Muscle layer of colon (tissue), 2 donors: ENCODE measurements at regions not wholly inside any gene's neighbourhood (a gene's known extent, or its start where the extent isn't known, plus 50 kb on each side); places are given as distances from the start of the nearest gene placed in this dataset.

ENCODE experiments used
- H3K27ac ChIP-seq: one replicate; pipeline ENCODE4 v1.7.0; 2013; ENCODE audit warnings: low read depth, mild to moderate bottlenecking, low read length, moderate library complexity
- H3K27me3 ChIP-seq, 2 donors: one replicate each; pipeline ENCODE4 v1.7.0; 2013; ENCODE audit warnings: low read length in 2 of 2, mild to moderate bottlenecking in 2 of 2; ENCODE audit not compliant: insufficient read depth in 2 of 2, control insufficient read depth in 1 of 2
- H3K36me3 ChIP-seq: one replicate; pipeline ENCODE4 v1.7.0; 2013; ENCODE audit warnings: mild to moderate bottlenecking, low read length; ENCODE audit not compliant: insufficient read depth
- H3K4me1 ChIP-seq: one replicate; pipeline ENCODE4 v1.7.0; 2013; ENCODE audit warnings: mild to moderate bottlenecking, low read length; ENCODE audit not compliant: insufficient read depth
- H3K4me3 ChIP-seq, 2 donors: one replicate each; pipeline ENCODE4 v1.7.0; 2013; ENCODE audit warnings: low read length in 2 of 2, low read depth in 1 of 2, mild to moderate bottlenecking in 1 of 2, moderate library complexity in 1 of 2
- H3K9ac ChIP-seq: one replicate; pipeline ENCODE4 v1.7.0; 2013; ENCODE audit warnings: low read length
- H3K9me3 ChIP-seq: one replicate; pipeline ENCODE4 v1.7.0; 2013; ENCODE audit warnings: mild to moderate bottlenecking, low read length
- donor health status: abdominal sarcoma.
- donor health status: Adenocarcinoma of cecum.

DNA sequence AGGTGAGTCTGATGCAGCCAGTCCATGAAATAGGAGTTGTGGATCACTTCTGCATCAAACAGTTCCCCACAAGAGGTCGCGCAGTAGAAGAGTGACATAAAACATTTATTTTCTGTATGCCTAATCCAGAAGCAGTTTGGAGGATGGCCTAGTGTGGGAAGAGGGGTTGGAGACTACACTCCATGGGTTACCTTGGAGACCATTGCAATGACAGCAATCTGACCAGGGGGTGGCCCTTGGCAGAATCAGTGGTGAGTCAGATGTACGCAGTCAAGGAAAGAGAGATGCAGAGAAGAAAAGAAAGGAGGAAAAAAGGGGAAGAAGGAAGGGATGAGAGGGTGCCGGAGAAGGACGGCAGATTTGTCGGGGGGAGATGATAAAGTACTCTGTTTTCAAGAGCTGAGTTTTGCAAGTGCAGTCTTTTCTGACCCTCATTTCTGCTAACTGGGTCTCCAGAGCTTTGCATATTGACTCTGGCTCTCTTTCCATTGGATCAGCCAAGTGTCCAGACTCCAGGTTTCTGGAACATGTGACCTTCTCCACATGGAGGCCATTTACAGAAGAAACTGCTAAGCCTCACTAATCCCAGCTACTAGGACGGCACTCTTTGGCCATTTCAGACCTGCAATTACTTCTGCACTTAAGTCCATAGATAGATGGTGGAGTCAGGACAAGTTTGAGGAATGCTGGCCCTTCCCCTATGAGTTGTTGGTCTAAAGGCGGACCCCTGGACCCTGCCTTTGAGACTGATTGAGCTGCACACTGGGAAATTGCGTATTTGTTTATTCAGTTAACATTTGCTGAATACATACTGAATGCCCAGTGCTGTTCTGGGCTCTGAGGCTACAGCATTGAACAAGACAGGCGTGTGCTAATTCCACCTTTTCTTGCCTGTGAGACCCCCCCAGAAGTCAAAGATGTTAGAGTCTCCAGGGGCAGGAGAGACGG, 424.2 kb downstream of the BCL11B start:
- no peak overlapping the region for H3K9ac ChIP-seq
- no peaks in the 10 kb centered on the region for H3K27me3 ChIP-seq
- H3K4me3 ChIP-seq, result no peak overlapping the region
- no peaks in the 10 kb centered on the region for H3K9me3 ChIP-seq
- H3K4me1 ChIP-seq, result no peaks in the 10 kb centered on the region
- H3K27ac ChIP-seq, result no peak overlapping the region
- no peaks in the 10 kb centered on the region for H3K36me3 ChIP-seq

DNA sequence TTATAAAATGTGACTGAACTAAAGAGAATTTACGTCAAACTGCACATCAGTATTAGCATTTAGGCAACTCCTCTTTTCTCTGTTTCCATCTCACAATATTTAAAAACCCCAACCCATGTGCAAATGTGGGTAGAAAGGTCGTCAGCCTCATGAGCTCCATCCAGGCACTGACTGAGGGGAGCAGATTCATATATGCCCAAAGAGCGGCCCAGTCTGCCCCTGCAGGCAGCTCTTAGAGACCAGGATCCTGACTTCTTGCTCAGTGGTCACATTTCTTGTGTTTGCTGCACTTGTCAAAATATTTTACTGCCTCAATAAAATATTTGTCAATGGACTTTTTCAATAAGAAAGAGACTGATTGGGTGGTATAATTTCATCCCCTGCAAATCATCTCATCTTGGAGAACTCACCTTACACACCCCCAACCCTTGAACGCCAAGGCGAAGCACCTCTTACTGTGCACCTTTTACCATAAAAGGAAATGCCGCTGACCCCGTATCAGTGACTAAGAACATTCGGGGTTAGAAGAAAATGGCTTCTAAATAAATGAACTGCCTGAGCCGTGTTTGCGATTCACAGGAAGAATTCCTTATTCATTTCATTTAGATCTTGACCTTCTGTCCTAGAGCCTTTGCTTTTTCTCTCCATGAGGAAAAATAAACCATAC, 418.8 kb downstream of the BCL11B start:
- Histone ChIP-seq H3K27me3 (no peaks in the 10 kb centered on the region), H3K4me3 (no peak overlapping the region), H3K36me3 (no peaks in the 10 kb centered on the region), H3K4me1 (no peaks in the 10 kb centered on the region), H3K27ac (no peak overlapping the region), H3K9me3 (no peaks in the 10 kb centered on the region), H3K9ac (no peak overlapping the region)

DNA sequence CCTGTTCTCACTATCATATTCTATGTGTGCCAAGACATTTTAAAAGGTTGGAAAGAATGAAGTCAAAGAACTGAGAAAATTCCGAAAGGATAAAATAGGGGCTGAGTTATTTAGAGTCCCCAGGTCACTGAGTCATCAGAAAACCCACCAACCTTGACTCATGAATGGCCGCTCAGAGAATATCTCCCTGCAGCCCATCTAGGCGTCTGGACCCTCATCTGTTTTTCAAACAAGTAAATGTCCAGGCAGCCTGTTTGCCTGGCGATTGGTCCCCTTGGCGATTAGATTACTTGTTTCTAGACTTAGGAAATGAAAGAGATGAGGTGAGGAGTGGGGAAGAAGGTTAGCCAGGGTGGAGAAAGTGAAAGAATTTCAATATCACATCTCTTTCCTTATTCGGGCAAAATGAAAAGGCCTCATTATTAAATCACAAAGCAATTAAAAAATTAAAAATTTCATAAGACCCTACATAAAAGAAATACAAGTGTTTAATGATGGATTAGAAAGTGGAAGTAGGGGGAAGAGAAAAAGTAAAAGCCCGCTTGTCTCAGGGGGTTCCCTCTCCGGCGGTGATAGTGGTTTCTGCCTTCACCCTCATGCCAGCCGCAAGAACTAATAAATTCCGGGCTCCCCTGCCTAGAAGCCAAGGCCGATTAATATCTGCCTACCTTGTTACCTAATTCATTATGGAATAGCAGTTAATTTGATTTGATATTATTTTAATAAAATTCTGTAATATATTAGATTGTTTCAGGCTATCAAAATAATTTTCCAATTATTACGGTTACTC, 415.9 kb downstream of the BCL11B start:
- no peak overlapping the region for H3K27ac ChIP-seq
- H3K4me1 ChIP-seq, result no peaks in the 10 kb centered on the region
- H3K9me3 ChIP-seq, result no peaks in the 10 kb centered on the region
- no peak overlapping the region for H3K9ac ChIP-seq
- no peaks in the 10 kb centered on the region for H3K27me3 ChIP-seq
- no peaks in the 10 kb centered on the region for H3K36me3 ChIP-seq
- no peak overlapping the region for H3K4me3 ChIP-seq

DNA sequence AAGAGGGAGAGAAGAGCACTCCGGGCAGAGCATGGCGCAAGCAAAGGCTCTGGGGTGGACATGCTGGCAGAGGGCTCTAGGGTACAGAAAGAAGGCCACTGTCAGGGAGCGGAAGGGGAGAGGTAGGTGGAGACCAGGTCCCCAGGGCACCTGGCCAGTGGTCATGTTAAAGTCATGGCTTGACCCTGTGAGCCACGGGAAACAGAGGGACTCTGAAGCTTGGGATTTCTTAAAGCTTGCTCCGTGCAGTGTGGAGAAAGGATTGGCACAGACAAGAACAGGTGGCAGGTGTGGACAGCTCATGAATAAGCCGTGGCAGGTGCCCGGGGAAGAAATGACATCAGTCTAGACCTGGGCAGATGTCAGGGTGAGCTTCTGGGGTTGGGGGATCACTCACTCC, 413.8 kb downstream of the BCL11B start:
- no peaks in the 10 kb centered on the region for H3K9me3 ChIP-seq
- no peak overlapping the region for H3K9ac ChIP-seq
- H3K4me3 ChIP-seq, result no peak overlapping the region
- H3K4me1 ChIP-seq, result no peaks in the 10 kb centered on the region
- H3K27me3 ChIP-seq, result no peaks in the 10 kb centered on the region
- no peak overlapping the region for H3K27ac ChIP-seq
- no peaks in the 10 kb centered on the region for H3K36me3 ChIP-seq

DNA sequence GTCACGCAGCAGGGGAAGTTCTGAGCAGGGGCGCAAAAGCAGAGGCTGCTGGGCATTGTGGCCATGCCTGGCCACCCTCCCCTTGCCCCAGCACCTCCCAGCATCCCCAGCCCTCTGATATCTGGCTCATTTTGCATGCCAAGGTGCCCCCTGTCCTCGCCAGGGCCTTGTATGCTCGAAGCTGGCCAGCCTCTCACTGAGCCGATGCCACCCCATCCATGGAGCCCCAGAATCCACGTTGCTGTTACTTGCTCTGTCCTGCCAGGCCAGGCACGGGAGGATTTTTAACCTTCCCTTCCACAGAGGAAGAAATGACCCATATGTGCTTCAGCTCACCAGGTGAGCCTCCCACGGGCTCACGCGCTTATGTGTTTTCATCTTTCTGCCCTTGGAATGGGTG, 413.4 kb downstream of the BCL11B start:
- Histone ChIP-seq H3K4me1 (no peaks in the 10 kb centered on the region), H3K9ac (no peak overlapping the region), H3K9me3 (no peaks in the 10 kb centered on the region), H3K27ac (no peak overlapping the region), H3K36me3 (no peaks in the 10 kb centered on the region), H3K4me3 (no peak overlapping the region), H3K27me3 (no peaks in the 10 kb centered on the region)

DNA sequence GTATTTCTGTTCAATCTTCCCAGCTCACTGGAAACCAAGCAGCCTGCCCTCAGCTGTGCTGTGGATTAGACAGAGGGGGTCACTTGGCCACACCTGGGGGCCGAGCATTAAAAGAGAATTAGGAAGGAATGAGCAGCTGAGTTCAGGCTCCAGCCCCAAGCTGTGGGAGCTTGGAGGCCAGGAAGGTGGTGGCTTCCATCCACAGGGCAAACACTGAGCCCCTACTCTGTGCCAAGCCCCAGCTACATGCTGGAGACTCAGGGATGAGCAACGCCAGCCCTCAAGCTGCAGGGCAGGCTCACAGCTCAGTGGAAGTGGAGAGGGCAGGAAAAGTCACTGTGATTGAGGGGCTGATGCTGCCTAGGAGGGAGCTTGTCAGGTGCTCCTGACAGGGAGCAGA, 412.7 kb downstream of the BCL11B start:
- no peak overlapping the region for H3K27ac ChIP-seq
- H3K27me3 ChIP-seq, result no peaks in the 10 kb centered on the region
- no peak overlapping the region for H3K9ac ChIP-seq
- no peak overlapping the region for H3K4me3 ChIP-seq
- no peaks in the 10 kb centered on the region for H3K36me3 ChIP-seq
- H3K4me1 ChIP-seq, result no peaks in the 10 kb centered on the region
- H3K9me3 ChIP-seq, result no peaks in the 10 kb centered on the region

DNA sequence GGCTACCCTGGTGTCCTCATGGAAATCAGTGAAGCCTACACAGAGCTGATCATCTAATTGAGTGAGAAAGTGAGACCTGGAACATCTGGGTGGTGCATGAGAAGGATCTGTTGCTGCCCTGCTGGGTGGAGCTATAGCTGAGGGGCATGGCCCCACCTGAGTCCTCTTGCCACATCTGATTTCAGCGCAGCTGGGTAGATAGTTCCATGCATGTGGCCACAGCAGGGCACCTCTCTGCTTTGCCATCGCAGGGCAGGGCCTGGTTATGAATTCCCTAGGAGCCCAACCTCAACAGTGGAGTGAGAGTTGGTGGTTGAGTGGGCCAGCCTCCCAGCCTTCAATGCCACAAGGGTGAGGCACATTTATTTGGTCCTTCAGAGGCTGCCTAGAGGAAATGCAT, 407.8 kb downstream of the BCL11B start:
- Histone ChIP-seq H3K4me1 (no peaks in the 10 kb centered on the region), H3K36me3 (no peaks in the 10 kb centered on the region), H3K27me3 (no peaks in the 10 kb centered on the region), H3K27ac (no peak overlapping the region), H3K4me3 (no peak overlapping the region), H3K9ac (no peak overlapping the region), H3K9me3 (no peaks in the 10 kb centered on the region)

DNA sequence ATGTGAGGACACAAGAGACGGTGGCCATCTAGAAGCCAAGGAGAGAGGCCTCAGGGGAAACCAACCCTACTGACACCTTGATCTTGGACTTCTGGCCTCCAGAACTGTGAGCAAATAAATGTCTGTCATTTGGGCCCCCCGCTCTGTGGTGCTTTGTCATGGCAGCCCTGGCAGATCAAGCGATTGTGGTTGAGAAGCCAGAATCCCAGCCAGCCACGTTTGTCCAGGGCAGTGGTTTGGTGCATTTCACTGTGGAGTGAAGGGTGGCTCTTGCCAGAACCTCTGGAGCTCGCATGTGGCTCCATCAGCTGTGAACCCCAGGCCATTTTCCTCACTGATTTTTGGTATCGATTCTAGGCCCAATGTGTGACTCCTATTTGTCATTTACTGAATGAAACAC, 404.9 kb downstream of the BCL11B start:
- no peak overlapping the region for H3K4me3 ChIP-seq
- H3K27me3 ChIP-seq, result no peaks in the 10 kb centered on the region
- no peak overlapping the region for H3K27ac ChIP-seq
- H3K4me1 ChIP-seq, result no peaks in the 10 kb centered on the region
- no peaks in the 10 kb centered on the region for H3K36me3 ChIP-seq
- no peak overlapping the region for H3K9ac ChIP-seq
- H3K9me3 ChIP-seq, result no peaks in the 10 kb centered on the region

DNA sequence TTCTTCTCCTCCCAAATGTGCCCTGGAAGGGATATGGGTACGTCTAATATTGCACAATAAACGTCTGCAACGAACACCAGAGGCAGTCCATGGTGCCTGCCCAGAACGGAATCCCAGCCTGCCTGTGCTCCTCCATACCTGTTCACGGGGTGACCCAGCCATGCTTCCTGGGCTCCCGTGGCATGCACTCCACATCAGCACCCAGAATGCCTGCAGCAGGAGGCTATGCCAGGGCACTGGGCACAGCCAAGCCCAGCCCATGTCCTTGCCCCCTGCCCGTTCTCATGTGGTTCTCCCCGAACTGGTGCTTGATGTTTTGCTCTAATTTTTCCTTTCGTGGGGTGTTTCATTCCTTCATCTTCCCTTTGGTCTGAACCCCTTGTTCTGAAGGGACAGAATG, 404.3 kb downstream of the BCL11B start:
- Histone ChIP-seq H3K27me3 (no peaks in the 10 kb centered on the region), H3K27ac (no peak overlapping the region), H3K9me3 (no peaks in the 10 kb centered on the region), H3K9ac (no peak overlapping the region), H3K4me3 (no peak overlapping the region), H3K36me3 (no peaks in the 10 kb centered on the region), H3K4me1 (no peaks in the 10 kb centered on the region)

DNA sequence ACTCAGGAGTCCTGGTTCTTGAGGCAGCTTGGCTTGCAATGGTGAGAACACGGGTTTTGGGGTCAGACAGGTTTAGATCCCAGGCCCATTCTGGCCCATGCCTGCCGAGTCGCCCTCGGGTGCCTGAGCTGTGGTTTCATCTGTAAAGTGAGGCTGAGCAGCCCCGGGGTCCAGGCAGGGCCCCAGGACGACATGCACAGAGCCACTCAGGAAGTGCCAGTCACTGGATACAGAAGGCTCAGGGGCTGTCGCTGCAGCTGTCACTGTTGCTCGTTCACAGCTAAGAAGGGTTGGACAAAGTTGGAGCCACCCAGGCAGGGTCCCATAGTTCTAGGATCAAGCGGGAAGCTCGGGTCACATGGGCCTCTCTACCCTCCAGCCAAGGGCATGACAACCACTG, 403.1 kb downstream of the BCL11B start:
- H3K36me3 ChIP-seq, result no peaks in the 10 kb centered on the region
- no peaks in the 10 kb centered on the region for H3K27me3 ChIP-seq
- H3K27ac ChIP-seq, result no peak overlapping the region
- no peak overlapping the region for H3K4me3 ChIP-seq
- H3K9ac ChIP-seq, result no peak overlapping the region
- H3K9me3 ChIP-seq, result no peaks in the 10 kb centered on the region
- H3K4me1 ChIP-seq, result no peaks in the 10 kb centered on the region

DNA sequence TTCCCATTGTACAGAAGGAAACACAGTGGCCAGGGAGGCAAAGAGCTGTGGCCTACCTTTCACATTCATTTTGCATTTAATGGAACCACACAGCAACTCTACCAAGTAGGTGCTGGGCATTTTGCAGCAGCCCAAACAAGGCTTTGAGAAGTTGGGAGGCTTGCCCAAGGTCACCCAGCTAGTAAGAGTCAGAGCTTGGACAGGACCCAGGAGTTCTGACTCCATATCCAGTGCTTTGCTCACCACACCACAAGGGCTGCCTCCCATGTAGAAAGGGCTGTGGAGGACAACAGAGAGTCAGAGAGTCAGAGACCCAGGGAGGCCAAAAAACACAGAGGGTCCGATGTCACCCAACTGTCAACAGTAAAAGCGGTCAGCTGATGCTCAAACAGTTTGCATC, 400.2 kb downstream of the BCL11B start:
- H3K4me3 ChIP-seq, result no peak overlapping the region
- no peaks in the 10 kb centered on the region for H3K4me1 ChIP-seq
- no peak overlapping the region for H3K27ac ChIP-seq
- no peak overlapping the region for H3K9ac ChIP-seq
- H3K27me3 ChIP-seq, result no peaks in the 10 kb centered on the region
- no peaks in the 10 kb centered on the region for H3K36me3 ChIP-seq
- no peaks in the 10 kb centered on the region for H3K9me3 ChIP-seq
